ENCODE measurements at regions not wholly inside any gene's neighbourhood (a gene's known extent, or its start where the extent isn't known, plus 50 kb on each side); places are given as distances from the start of the nearest gene placed in this dataset.

- H3K27me3 ChIP-seq (ENCODE audit: control insufficient read depth, insufficient read depth, low read length): no peaks in the 10 kb centered on the region
- H3K36me3 ChIP-seq (ENCODE audit: control insufficient read depth, insufficient read depth, low read length): no peaks in the 10 kb centered on the region
- no peak overlapping the region for H3K4me3 ChIP-seq (ENCODE audit: low read depth, low read length)
- no peak for TF ChIP-seq CTCF (IDR thresholded peaks at IDR 0.05; ENCODE audit: insufficient read depth, low read length, severe bottlenecking)
- FAIRE-seq (no peak), DNase-seq (ENCODE audit: low read depth) (no peak)
Observed at GRCh38 chr3:81161100-81161499, 600.3 kb downstream of the GBE1 start.

- H3K27me3 ChIP-seq (ENCODE audit: control insufficient read depth, insufficient read depth, low read length): no peaks in the 10 kb centered on the region
- H3K36me3 ChIP-seq (ENCODE audit: control insufficient read depth, insufficient read depth, low read length): no peaks in the 10 kb centered on the region
- FAIRE-seq (peak; percentile 43), DNase-seq (ENCODE audit: low read depth) (no peak)
- TF ChIP-seq CTCF (IDR thresholded peaks at IDR 0.05; ENCODE audit: insufficient read depth, low read length, severe bottlenecking): no peak
- no peak overlapping the region for H3K4me3 ChIP-seq (ENCODE audit: low read depth, low read length)
Observed at GRCh38 chr3:81154611-81155143, 606.8 kb downstream of the GBE1 start.

- Histone ChIP-seq H3K36me3 (ENCODE audit: control insufficient read depth, insufficient read depth, low read length) (no peaks in the 10 kb centered on the region), H3K27me3 (ENCODE audit: control insufficient read depth, insufficient read depth, low read length) (no peaks in the 10 kb centered on the region), H3K4me3 (ENCODE audit: low read depth, low read length) (no peak overlapping the region)
- FAIRE-seq (no peak), DNase-seq (ENCODE audit: low read depth) (no peak)
- no peak for TF ChIP-seq CTCF (IDR thresholded peaks at IDR 0.05; ENCODE audit: insufficient read depth, low read length, severe bottlenecking)
Observed at GRCh38 chr3:81152156-81152555, 609.3 kb downstream of the GBE1 start.

- no peak for TF ChIP-seq CTCF (IDR thresholded peaks at IDR 0.05; ENCODE audit: insufficient read depth, low read length, severe bottlenecking)
- no peaks in the 10 kb centered on the region for H3K27me3 ChIP-seq (ENCODE audit: control insufficient read depth, insufficient read depth, low read length)
- no peak for FAIRE-seq
- DNase-seq (ENCODE audit: low read depth): no peak
- H3K36me3 ChIP-seq (ENCODE audit: control insufficient read depth, insufficient read depth, low read length): no peaks in the 10 kb centered on the region
- no peak overlapping the region for H3K4me3 ChIP-seq (ENCODE audit: low read depth, low read length)
Observed at GRCh38 chr3:81132995-81133394, 628.5 kb downstream of the GBE1 start.

- Histone ChIP-seq H3K27me3 (ENCODE audit: control insufficient read depth, insufficient read depth, low read length) (no peaks in the 10 kb centered on the region), H3K36me3 (ENCODE audit: control insufficient read depth, insufficient read depth, low read length) (no peaks in the 10 kb centered on the region), H3K4me3 (ENCODE audit: low read depth, low read length) (no peak overlapping the region)
- FAIRE-seq (no peak), DNase-seq (ENCODE audit: low read depth) (peak; percentile 18)
- no peak for TF ChIP-seq CTCF (IDR thresholded peaks at IDR 0.05; ENCODE audit: insufficient read depth, low read length, severe bottlenecking)
Observed at GRCh38 chr3:81105789-81106488, 655.5 kb downstream of the GBE1 start.

- FAIRE-seq (no peak), DNase-seq (ENCODE audit: low read depth) (no peak)
- no peak for TF ChIP-seq CTCF (IDR thresholded peaks at IDR 0.05; ENCODE audit: insufficient read depth, low read length, severe bottlenecking)
- Histone ChIP-seq H3K36me3 (ENCODE audit: control insufficient read depth, insufficient read depth, low read length) (no peaks in the 10 kb centered on the region), H3K4me3 (ENCODE audit: low read depth, low read length) (no peak overlapping the region), H3K27me3 (ENCODE audit: control insufficient read depth, insufficient read depth, low read length) (no peaks in the 10 kb centered on the region)
Observed at GRCh38 chr3:81105206-81105605, 656.2 kb downstream of the GBE1 start.

All from bronchial epithelial cell (primary cell).